H9 (cell line): ENCODE measurements at regions not wholly inside any gene's neighbourhood (a gene's known extent, or its start where the extent isn't known, plus 50 kb on each side); places are given as distances from the start of the nearest gene placed in this dataset.

ENCODE experiments used
- DNase-seq: peaks from one replicate; pipeline ENCODE4 v3.0.0-alpha.2; 2017
- H2AFZ ChIP-seq: one replicate; pipeline ENCODE4 v1.6.1; 2013; ENCODE audit warnings: mild to moderate bottlenecking, low read length, control low read depth, moderate library complexity
- H2AK5ac ChIP-seq: 2 replicates; pipeline ENCODE4 v1.6.1; 2013; ENCODE audit warnings: low read length, control low read depth, mixed read lengths; ENCODE audit not compliant: insufficient read length
- H2BK120ac ChIP-seq: one replicate; pipeline ENCODE4 v1.6.1; 2013; ENCODE audit warnings: low read depth, mild to moderate bottlenecking, low read length, control low read depth, inconsistent platforms; ENCODE audit not compliant: poor library complexity, severe bottlenecking
- H2BK12ac ChIP-seq: 2 replicates; pipeline ENCODE4 v1.6.1; 2013; ENCODE audit warnings: low read length, control low read depth, mixed read lengths, low read depth; ENCODE audit not compliant: insufficient read length
- H2BK15ac ChIP-seq: 2 replicates; pipeline ENCODE4 v1.6.1; 2013; ENCODE audit warnings: low read depth, low read length, control low read depth
- H2BK20ac ChIP-seq: one replicate; pipeline ENCODE4 v1.6.1; 2013; ENCODE audit warnings: low read depth, mild to moderate bottlenecking, low read length, control low read depth, inconsistent platforms; ENCODE audit not compliant: poor library complexity, severe bottlenecking
- H2BK5ac ChIP-seq: 2 replicates; pipeline ENCODE4 v1.6.1; 2013; ENCODE audit warnings: low read length, control low read depth, mixed read lengths; ENCODE audit not compliant: insufficient read length
- H3K14ac ChIP-seq: 2 replicates; pipeline ENCODE4 v1.6.1; 2013; ENCODE audit warnings: low read length, control low read depth; ENCODE audit not compliant: insufficient read depth
- H3K18ac ChIP-seq: 2 replicates; pipeline ENCODE4 v1.6.1; 2013; ENCODE audit warnings: low read depth, mild to moderate bottlenecking, mixed read lengths, low read length, control low read depth; ENCODE audit not compliant: insufficient read length
- H3K23ac ChIP-seq: 2 replicates; pipeline ENCODE4 v1.6.1; 2013; ENCODE audit warnings: low read length, control low read depth, mixed read lengths, low read depth; ENCODE audit not compliant: insufficient read length
- H3K23me2 ChIP-seq: 2 replicates; pipeline ENCODE4 v1.6.1; 2013; ENCODE audit warnings: low read depth, mild to moderate bottlenecking, mixed read lengths, low read length, control low read depth; ENCODE audit not compliant: insufficient read length, poor library complexity, severe bottlenecking
- H3K27ac ChIP-seq: 2 replicates; pipeline ENCODE4 v1.5.1; 2013; ENCODE audit warnings: low read length, control low read depth, mixed read lengths, low read depth; ENCODE audit not compliant: insufficient read length
- H3K27me3 ChIP-seq: 2 replicates; pipeline ENCODE4 v1.6.1; 2013; ENCODE audit warnings: low read length, control low read depth, inconsistent platforms; ENCODE audit not compliant: insufficient read depth
- H3K4ac ChIP-seq: 2 replicates; pipeline ENCODE4 v1.6.1; 2013; ENCODE audit warnings: low read depth, mild to moderate bottlenecking, control low read depth, inconsistent platforms, low read length, moderate library complexity
- H3K4me1 ChIP-seq: 2 replicates; pipeline ENCODE4 v1.6.1; 2013; ENCODE audit warnings: low read length, control low read depth, inconsistent platforms; ENCODE audit not compliant: insufficient read depth
- H3K4me2 ChIP-seq: 2 replicates; pipeline ENCODE4 v1.6.1; 2013; ENCODE audit warnings: low read length, control low read depth, mixed read lengths; ENCODE audit not compliant: insufficient read length, insufficient read depth
- H3K56ac ChIP-seq: 2 replicates; pipeline ENCODE4 v1.6.1; 2013; ENCODE audit warnings: low read depth, mild to moderate bottlenecking, mixed read lengths, low read length, control low read depth; ENCODE audit not compliant: insufficient read length
- H3K79me1 ChIP-seq: 2 replicates; pipeline ENCODE4 v1.6.1; 2013; ENCODE audit warnings: low read depth, mild to moderate bottlenecking, moderate library complexity, low read length, control low read depth, inconsistent platforms; ENCODE audit not compliant: insufficient read depth, poor library complexity, severe bottlenecking
- H3K79me2 ChIP-seq: 2 replicates; pipeline ENCODE4 v1.6.1; 2013; ENCODE audit warnings: low read length, control low read depth, inconsistent platforms; ENCODE audit not compliant: insufficient read depth
- H3K9ac ChIP-seq: 2 replicates; pipeline ENCODE4 v1.6.1; 2013; ENCODE audit warnings: low read length, control low read depth, mixed read lengths; ENCODE audit not compliant: insufficient read length; ENCODE audit errors: extremely low read depth
- H3K9me3 ChIP-seq: one replicate; pipeline ENCODE4 v1.6.1; 2013; ENCODE audit warnings: low read depth, low read length, inconsistent platforms; ENCODE audit not compliant: control insufficient read depth
- H3T11ph ChIP-seq: one replicate; pipeline ENCODE4 v1.6.1; 2013; ENCODE audit warnings: mild to moderate bottlenecking, low read length, control low read depth, inconsistent platforms
- H4K20me1 ChIP-seq: one replicate; pipeline ENCODE4 v1.6.1; 2013; ENCODE audit not compliant: control insufficient read depth, insufficient read length, insufficient read depth
- H4K5ac ChIP-seq: 2 replicates; pipeline ENCODE4 v1.6.1; 2013; ENCODE audit warnings: low read depth, mild to moderate bottlenecking, mixed read lengths, low read length, control low read depth; ENCODE audit not compliant: insufficient read length
- H4K8ac ChIP-seq: replicated peaks from 2 replicates; pipeline ENCODE4 v1.6.1; 2013; ENCODE audit warnings: low read length, control low read depth, mixed read lengths, low read depth; ENCODE audit not compliant: insufficient read length
- H4K91ac ChIP-seq: 2 replicates; pipeline ENCODE4 v1.6.1; 2013; ENCODE audit warnings: low read depth, mild to moderate bottlenecking, moderate library complexity, mixed read lengths, low read length, control low read depth; ENCODE audit not compliant: insufficient read length
- H3K27ac Mint-ChIP-seq, 3 experiments: 2 replicates in 2 of 3; 3 replicates in 1 of 3; pipeline ENCODE4 v1.8.0; 2020 to 2021; ENCODE audit warnings: mixed read lengths in 3 of 3, mild to moderate bottlenecking in 1 of 3, moderate library complexity in 1 of 3
- H3K27me3 Mint-ChIP-seq: 2 replicates; pipeline ENCODE4 v1.8.0; 2021; ENCODE audit warnings: low read depth, mild to moderate bottlenecking, moderate library complexity, mixed read lengths
- H3K36me3 Mint-ChIP-seq, 3 experiments: 2 replicates in 2 of 3; 3 replicates in 1 of 3; pipeline ENCODE4 v1.8.0; 2020 to 2021; ENCODE audit warnings: low read depth in 3 of 3, mixed read lengths in 3 of 3; ENCODE audit not compliant: insufficient read depth in 1 of 3
- H3K4me1 Mint-ChIP-seq, 2 experiments: 2 replicates each; pipeline ENCODE4 v1.8.0; 2020; ENCODE audit warnings: mixed read lengths in 2 of 2
- H3K4me3 Mint-ChIP-seq, 2 experiments: 2 replicates in 1 of 2; 3 replicates in 1 of 2; pipeline ENCODE4 v1.8.0; 2020 to 2021; ENCODE audit warnings: mild to moderate bottlenecking in 2 of 2, mixed read lengths in 2 of 2, moderate library complexity in 1 of 2
- H3K9me3 Mint-ChIP-seq, 2 experiments: 2 replicates in 1 of 2; 3 replicates in 1 of 2; pipeline ENCODE4 v1.8.0; 2020; ENCODE audit warnings: mild to moderate bottlenecking in 2 of 2, mixed read lengths in 2 of 2, moderate library complexity in 1 of 2
- CTCF ChIP-seq: fragments of 200-600 bp; sonication (generic); conservative IDR thresholded peaks from 3 replicates; pipeline ENCODE4 v1.8.0; 2021; ENCODE audit warnings: antibody characterized with exemption, mild to moderate bottlenecking
- WGBS: extraction: QIAGEN DNeasy Blood & Tissue Kit; methylation state at CpG from one replicate; pipeline ENCODE4 v1.1.7; 2013; ENCODE audit warnings: missing lambda C conversion rate, low lambda C conversion rate, mixed read lengths; ENCODE audit not compliant: insufficient read length; ENCODE audit errors: extremely low coverage; 5-methylcytosine and 5-hydroxymethylcytosine counted together

GRCh38 chr10:9922126-9922870 lies 1095.4 kb upstream of the CELF2 start:
- Mint-ChIP-seq H3K4me3 (no peak overlapping the region), H3K4me1 (no peaks in the 10 kb centered on the region), H3K9me3 (peaks cover 0 to 5% of the 10 kb centered on the region in 2 experiments; a peak in 1 of 5 replicates), H3K36me3 (no peaks in the 10 kb centered on the region), H3K27me3 (no peaks in the 10 kb centered on the region), H3K27ac (peak overlapping the region in 1 of 3 experiments; percentile 61; a peak in 1 of 7 replicates)
- no peak for TF ChIP-seq CTCF
- H3K4me2 ChIP-seq: no peak overlapping the region
- H3K56ac ChIP-seq: no peak overlapping the region
- no peak overlapping the region for H3K4ac ChIP-seq
- H4K8ac ChIP-seq: no peak overlapping the region
- H2BK120ac ChIP-seq: no peak overlapping the region
- WGBS: no CpG with 5 or more reads among the region's 10 CpGs
- H3K79me1 ChIP-seq: no peaks in the 10 kb centered on the region
- H4K91ac ChIP-seq: no peak overlapping the region
- H3T11ph ChIP-seq: no peak overlapping the region
- no peak for DNase-seq
- H3K23me2 ChIP-seq: no peaks in the 10 kb centered on the region
- H3K9ac ChIP-seq: no peak overlapping the region
- no peak overlapping the region for H2BK15ac ChIP-seq
- H3K23ac ChIP-seq: no peak overlapping the region
- no peak overlapping the region for H2BK5ac ChIP-seq
- H3K27me3 ChIP-seq: no peaks in the 10 kb centered on the region
- H4K20me1 ChIP-seq: no peaks in the 10 kb centered on the region
- H3K9me3 ChIP-seq: no peaks in the 10 kb centered on the region
- H4K5ac ChIP-seq: no peak overlapping the region
- no peak overlapping the region for H3K27ac ChIP-seq
- H2AK5ac ChIP-seq: no peak overlapping the region
- H3K18ac ChIP-seq: no peak overlapping the region
- H2AFZ ChIP-seq: no peak overlapping the region
- no peaks in the 10 kb centered on the region for H3K4me1 ChIP-seq
- no peak overlapping the region for H3K14ac ChIP-seq
- H2BK20ac ChIP-seq: no peak overlapping the region
- H3K79me2 ChIP-seq: no peaks in the 10 kb centered on the region
- no peak overlapping the region for H2BK12ac ChIP-seq
